Stimulated activated naive CD8-positive, alpha-beta T cell treated with anti-CD3 and anti-CD28 coated beads, Interleukin-15, Interleukin-2, amounts not matched to agents 100 U/mL and 50 U/mL, for 24 hours (primary cell): ENCODE measurements at regions not wholly inside any gene's neighbourhood (a gene's known extent, or its start where the extent isn't known, plus 50 kb on each side); places are given as distances from the start of the nearest gene placed in this dataset.

Source experiments
- ATAC-seq: fragments of 150-1000 bp; cut with Tn5 transposase; one replicate; pipeline ENCODE4 v1.10.0; 2021
- DNase-seq: peaks from one replicate; pipeline ENCODE4 v3.0.0; 2021

DNA sequence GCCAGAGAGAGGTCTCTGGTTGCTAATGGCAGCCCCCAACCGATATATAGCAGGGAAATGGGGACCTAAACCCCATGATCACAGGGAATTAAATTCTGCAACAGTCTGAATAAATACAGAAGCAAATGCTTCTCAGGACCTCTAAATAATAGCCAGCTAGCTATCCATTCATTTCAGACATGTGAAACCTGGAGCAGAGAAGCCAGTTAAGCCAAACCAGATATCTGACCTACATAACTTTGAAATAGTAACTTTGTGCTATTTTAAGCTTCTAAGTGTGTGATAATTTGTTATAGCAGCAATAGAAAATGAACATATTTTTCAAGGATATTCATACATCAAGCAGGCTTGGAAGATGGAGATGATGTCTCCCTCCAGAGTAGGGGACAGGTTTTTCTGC lies 1062.9 kb upstream of the CADM2 start:
- DNase-seq (no peak), ATAC-seq (no peak)

DNA sequence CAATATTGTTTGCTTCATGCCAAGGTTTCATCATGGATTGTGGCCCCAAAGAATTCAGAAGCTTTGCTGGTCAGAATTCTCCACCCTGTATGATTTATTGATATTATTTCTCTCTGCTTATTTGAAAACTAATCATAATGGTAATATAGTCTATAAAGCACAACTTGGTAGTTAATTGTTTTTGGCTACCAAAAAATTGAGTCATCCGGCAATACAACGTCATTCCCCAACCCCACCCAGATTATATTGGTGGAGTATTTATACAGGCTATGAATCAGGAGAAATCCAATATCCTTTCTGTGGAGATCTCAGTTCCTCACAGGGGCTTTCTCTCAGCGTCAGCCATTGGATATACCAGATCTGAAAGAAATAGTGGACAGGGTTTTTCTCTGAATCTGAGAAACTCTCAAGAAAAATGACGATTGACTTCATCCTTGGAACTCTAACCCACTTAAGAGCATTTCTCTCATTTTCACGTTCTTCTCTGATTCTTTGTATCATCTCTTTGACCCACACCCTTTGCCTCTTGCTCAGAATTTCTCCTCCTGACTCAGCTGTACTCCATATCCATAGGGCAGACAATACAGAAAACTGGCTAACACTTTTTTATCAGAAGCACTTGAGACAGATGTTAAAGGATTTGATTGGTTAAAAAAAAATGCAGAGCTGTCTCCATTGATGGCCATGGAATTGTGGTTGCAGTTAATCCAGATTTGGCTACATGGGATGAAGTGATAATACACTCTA lies 1055.8 kb upstream of the CADM2 start:
- DNase-seq (no peak), ATAC-seq (no peak)

DNA sequence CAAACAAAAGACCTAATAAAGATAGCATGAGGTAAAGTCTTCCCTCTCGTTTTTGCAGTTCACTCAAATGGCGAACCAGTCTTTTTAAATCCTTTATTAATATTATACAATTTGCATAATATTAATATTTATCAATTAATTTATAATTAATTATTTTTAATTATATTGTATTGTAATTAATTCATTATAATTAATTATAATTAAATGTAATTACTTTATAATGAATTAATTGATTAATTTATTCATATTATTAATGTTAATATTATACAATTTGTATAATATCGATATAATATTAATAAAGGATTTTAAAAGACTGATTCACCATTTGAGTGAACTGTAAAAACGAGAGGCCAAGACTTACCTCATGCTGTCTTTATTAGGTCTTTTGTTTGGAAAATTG lies 1045.4 kb upstream of the CADM2 start:
- no peak for DNase-seq
- no peak for ATAC-seq

DNA sequence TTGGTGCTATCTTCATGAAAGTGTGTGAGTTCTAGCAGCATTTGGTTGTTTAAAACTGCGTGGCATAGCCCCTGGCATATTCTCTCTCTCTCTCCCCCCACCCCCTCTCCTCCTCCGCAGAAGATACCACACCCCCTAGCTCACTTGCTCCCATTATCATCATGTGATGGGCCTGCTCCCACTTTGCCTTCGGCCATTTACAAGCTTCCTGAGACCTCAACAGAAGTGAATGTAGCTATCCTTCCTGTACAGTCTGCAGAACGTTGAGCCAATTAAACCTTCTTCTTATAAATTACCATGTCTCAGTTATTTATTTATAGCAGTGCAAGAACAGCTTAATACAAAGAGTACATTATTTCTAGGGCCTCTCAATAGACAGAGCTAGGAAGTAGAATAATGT lies 1032.5 kb upstream of the CADM2 start:
- ATAC-seq (no peak), DNase-seq (no peak)

DNA sequence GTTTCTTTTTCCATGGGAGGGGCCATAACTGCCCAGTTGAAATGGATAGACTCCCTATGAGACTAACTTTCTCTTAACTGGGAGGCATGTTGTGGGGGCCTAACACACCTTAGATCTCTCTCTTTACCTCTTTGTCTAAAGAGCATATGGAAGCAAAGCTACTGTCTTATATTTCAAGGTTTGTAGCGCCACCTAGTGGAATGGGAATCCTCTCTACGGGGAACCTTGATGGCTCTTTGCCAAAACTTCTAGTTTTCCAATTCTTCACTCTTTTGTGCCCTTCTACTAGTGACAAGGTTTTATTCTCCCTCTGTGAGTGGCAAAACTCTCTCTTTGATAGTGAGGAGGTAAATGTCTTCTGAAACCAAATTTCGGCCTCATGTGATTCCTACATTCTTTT lies 1030.4 kb upstream of the CADM2 start:
- ATAC-seq, result no peak
- DNase-seq, result peak; percentile 5

DNA sequence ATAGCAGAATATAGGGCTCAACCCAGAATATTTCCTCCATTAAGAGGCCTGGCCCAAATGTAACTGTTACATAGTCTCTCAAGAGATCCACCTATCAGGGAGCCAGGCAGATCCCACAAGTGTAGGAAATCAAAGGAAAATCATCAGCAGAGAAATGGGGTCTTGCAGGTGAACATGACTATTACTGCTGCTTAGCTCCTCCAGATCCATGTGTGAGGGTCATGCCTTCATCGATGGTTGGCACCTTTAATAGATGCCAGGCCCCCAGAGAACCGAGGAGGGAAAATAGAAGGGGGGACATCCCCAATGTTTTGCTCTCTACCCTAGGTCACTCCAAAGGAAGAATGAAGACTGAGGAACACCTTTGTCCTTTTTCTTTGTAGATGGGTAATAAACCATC lies 1029.9 kb upstream of the CADM2 start:
- no peak for ATAC-seq

DNA sequence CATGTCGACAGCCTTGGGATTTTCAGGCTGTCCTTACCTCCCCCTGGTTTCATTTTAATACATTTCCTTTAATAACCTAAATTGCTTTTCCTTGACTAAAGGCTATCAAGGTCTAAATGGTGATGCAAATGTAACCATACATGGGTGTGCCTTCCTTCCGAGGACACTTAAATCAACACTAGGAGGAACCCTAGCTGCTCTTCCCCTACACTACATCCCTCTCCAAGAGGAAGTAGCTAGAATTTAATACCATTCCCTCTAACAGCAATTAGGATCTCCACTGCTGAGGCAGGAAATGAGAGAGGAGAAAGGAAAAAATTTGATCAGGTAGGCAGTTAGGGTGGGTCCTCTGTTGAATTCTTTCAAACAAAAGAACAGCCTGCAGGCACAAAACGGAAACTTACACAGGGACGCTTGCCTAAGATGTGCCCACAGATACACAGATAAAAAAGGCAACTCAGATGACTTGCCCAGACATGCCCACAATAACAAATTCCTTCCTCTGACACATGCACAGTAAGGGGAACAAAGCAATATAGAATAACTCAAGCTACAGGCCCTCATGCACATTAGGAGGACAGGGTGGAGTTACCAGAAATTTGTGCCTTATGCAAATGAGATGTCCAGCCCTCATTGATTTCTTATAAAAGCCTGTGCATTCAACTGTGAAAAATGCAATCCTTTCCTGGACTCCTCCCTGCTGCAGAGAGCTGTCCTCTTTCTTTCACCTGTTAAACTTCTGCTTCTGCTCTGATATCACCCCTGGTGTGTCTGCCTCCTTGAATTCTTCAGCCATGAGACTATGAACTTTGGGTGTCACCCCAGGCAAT lies 1024.4 kb upstream of the CADM2 start:
- no peak for DNase-seq
- ATAC-seq, result no peak

More for the DNA sequence above, 1029.9 kb upstream of the CADM2 start:
- DNase-seq, result no peak

DNA sequence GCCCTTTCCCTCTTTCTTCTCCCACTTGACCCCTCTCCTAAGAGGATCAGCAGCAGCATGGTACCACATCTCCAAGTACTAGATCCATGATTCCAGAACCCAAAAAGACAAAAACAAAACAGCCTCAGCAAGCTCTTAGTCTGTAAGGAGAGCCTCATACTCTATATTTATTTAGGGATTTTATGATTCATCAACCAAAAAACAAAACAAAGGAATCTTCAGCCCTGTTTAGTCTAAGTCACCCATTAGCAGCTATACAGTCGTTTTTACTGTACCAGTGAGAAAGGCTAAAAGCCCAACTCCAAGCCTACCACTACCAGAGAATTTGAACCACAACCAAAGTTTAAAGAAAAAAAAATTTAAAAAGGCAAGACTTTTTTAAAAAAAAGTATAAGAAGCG lies 1020.3 kb upstream of the CADM2 start:
- no peak for DNase-seq
- no peak for ATAC-seq

DNA sequence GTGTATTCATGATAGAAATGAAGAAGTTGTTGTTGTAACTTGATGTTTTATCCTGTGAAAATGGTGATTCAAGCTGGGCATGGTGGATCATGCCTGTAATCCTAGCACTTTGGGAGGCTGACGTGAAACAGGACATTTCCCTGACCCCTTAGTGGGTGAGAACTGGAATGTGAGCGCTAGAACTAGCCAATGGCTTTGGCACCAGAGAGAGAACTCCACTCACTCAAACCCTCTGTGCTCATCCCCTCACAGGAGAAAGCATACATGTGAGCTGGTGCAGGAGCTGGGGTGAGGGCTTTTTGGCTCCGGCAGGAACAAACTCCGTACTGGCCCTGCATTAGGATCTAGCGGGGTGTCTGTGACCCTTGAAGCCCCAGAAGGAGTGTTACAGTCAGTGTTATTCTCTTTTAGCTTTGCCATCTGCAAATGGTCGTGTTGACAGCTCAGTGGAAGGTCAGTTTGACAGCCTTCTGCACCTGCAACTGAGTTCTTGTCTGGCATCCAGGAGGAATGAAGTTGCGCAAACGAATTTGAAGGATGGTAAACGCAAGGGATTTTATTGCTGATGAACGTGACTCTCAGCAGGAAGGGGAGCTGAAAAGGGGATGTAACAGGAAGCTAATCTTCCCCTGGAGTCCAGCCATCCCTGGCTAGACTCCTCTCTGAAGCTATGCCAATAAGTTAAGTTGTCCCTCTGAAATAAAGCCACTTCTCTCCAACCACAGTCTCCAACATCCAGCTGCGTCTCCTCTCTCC lies 1016.6 kb upstream of the CADM2 start:
- ATAC-seq, result no peak
- no peak for DNase-seq

DNA sequence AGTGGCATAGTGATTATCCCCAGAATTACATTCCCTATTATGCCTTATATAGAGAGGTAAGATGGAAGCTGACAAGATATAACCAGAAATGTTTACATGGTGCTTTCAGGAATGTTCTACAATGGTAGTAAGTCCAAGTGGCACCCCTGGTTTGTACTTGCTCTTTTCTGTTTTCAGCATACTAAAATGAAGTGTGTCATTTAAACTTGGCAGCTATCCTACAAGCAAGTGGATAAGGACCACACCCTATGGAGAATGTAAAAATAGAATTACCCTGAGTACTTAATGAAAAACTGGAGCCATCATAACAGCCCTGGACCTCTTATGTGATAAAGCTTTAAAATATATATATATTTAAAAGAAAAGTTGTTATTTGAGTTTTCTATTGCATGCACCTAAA lies 1012.7 kb upstream of the CADM2 start:
- ATAC-seq (no peak), DNase-seq (no peak)

DNA sequence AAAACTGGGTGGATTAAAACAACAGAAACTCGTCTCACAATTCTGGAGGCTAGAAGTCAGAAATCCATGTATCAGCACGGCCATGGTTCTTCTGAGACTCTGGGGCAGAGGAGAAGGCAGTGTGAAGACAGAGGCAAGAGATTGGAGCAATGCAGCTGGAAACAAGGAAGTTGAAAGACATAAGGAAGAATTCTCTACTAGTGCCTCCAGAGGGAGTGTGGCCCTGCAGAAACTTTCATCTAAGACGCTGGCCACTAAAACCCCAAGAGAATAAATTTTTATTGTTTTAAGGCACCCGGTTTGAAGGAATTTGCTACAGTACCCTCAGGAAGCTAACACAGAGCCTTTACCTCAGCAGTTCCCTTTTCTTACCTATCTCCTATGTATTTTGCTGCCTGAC lies 1012.2 kb upstream of the CADM2 start:
- ATAC-seq (no peak), DNase-seq (no peak)

DNA sequence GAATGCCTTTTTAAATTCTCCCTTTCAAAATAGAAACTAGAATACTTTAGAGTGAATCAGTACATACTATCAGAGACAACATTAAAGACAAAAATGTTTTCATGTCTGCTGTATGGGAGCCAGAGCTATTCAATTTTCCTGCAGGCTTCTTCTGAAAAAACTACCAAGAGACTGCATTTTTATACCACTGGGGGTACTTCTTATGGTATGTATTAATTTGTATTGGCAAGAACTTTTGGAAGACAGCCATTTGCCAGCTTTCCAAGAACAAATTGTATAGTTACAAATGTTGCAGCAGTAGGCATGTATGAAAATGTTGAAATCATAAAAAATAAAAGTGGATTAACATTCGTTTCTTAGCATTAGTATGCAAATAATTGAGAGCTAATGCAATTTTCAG lies 1010.0 kb upstream of the CADM2 start:
- ATAC-seq, result no peak
- no peak for DNase-seq

DNA sequence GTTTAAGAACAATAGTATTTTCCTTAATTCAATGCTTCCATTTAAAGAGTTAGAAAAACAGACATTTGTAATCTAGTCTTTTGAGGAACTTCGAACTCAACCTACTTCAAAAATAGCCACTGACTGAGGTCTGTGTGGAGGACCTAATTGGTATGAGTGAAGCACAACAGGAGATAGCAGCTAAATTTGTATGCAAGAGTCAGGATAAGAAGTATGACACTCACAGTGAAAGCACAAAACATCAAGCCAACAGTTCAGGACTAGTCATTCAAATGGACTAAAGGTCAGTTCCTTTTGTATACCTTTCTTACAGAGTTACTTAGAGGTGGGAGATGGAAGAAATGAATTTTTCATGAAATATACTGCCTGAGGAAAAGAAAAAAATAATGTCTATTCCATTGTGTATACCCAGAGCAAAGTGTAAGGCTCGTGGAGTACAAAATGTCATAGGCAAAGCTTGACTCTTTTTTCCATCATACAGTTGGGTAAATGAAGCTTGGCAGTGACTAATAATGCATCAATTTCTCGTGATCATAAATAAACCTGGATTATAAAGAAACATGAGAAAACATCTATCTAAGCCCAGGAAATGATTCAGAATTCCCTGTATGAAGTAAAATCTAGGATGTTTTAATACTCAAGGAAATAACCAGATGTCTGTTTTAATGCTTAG lies 1005.2 kb upstream of the CADM2 start:
- ATAC-seq (no peak), DNase-seq (no peak)

DNA sequence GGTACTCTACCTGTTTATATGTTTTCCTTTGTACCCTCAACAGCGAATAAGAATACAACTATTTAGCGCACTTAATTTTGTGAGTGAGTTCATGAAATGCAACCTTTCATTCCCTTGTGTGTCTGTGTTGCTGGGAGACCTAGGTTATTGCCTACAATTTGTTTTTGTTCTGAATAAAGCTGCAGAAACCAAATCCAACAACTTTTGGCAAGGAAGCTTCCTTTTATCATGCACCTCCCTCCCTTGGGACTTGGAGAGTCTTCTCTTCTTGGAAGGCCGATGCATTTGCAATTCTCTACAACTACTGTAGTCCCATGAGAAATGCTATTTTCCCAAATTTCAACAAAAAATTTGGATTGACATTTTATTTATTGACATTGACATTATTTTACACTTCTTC lies 1002.4 kb upstream of the CADM2 start:
- no peak for DNase-seq
- no peak for ATAC-seq

DNA sequence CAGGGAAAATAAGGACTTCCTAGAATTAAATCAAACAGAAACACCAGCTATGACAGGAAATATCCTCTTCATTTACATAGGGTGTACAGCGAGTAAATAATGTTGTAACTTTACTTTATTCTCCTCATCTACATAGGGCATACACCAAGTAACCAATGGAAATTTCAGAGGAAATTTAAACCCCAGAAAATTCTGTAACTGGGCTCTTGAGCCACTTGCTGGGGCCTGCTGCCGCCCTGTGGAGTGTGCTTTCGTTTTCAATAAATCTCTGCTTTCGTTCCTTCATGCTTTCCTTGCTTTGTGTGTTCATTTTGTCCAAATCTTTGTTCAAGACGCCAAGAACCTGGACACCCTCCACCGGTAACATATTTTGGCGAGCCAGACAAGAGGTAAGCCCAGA lies 990.4 kb upstream of the CADM2 start:
- ATAC-seq (no peak), DNase-seq (no peak)

DNA sequence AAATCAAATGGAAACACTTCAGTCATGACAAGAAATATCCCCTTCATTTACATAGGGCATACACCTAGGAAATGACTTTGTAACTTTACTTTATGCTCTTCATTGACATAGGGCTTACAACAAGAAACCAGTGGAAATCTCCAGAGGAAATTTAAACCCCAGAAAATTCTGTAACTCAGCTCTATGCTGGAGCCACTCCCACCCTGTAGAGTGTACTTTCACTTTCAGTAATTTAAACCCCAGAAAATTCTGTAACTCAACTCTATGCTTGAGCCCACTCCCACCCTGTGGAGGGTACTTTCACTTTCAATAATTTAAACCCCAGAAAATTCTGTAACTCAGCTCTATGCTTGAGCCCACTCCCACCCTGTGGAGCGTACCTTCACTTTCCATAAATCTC lies 987.1 kb upstream of the CADM2 start:
- no peak for DNase-seq
- no peak for ATAC-seq

DNA sequence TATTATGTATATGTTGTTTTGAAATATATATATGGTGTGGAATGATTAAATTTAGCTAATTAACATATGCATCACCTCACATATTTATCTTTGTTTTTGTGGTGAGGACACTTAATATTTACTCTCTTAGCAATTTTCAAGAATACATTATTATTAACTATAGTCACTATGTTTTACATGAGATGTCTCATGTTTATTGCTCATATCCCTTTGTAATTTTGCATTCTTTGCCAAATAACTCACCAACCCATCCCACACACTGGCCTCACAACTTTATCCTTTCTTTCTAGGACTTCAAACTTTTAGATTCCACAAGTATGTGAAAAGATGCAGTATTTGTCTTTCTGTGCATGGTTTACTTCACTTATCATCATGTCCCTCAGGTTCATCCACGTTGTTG lies 950.2 kb upstream of the CADM2 start:
- ATAC-seq, result no peak
- no peak for DNase-seq

DNA sequence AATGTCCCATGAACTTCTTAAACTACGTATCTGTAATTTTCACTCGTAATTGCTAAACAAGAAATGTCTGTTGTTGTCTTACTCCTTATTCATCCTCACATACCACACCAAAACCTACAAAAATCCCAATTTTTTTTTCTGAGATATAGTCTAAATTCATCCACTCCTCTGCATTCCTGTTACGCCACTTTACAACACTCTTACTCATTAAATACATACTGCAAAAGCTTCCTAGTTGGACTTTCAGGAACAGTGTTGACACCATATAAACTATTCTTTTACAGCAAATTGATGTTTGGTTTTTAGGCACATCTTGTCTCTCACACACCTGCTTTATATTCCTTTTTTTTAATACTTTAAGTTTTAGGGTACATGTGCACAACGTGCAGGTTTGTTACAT lies 934.9 kb upstream of the CADM2 start:
- no peak for DNase-seq
- ATAC-seq, result no peak

DNA sequence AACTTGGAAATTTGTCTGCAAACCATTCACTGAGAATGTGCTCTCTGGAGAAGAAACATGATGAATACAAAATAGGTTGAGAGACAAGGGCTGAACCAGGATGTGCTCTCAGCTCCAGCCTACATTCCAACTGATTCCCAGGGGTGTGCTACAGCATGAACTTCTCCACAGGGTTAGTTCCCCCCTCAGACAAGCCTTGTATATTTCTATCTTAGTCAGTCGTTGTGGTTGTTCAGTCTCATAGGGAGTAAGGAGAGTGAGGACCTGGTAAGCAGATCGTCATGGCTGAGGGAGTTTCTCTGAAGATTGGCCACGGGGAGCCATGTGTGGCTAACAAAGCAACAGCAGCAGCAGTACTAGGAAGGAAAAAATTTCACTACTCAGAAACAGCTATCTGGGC lies 919.7 kb upstream of the CADM2 start:
- DNase-seq (no peak), ATAC-seq (no peak)

DNA sequence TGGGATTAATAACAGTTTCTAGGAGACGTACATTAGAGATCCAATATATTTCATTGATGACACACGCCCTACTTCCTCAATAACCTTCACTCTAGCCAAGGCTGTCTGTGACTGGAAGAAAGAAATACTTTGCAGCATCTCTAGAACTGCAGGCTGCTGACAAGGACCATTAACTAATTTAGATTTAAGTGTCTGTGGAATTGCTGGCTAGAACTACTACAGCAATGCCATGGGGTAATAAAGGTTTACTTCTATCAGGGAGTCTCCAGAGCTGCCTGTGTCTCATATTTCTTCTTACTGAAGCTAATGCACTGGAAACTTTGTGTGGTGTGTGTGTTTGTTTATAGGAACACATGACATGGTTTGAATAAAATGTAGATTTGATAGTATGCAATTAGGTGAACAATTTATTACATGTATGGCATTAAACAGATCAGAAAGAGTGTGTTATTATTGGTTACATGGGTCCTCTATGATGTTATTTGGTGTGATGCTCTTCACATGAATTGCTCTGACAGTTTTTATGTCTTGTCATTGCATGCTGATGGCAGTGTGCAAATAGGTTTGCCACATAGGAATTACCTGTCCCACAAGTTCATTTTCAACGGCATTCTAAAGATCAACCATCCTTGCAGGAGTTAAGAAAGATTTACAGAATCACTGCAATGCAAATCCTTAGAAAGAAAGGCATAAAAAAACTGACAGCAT lies 916.2 kb upstream of the CADM2 start:
- ATAC-seq, result no peak
- no peak for DNase-seq

DNA sequence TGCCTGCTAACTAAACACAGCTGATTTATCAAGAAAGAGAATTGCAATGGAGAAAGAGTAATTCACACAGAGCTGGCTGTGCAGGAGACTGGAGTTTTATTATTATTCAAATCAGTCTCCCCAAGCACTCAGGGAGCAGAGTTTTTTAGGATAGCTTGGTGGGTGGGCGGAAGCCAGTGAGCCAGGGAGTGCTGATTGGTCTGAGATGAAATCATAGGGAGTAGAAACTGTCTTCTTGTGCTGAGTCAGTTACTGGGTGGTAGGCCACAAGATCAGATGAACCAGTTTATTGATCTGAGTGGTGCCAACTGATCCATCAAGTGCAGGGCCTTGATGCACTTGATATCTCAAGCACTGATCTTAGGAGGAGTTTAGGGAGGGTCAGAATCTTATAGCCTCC lies 891.9 kb upstream of the CADM2 start:
- no peak for ATAC-seq
- no peak for DNase-seq

DNA sequence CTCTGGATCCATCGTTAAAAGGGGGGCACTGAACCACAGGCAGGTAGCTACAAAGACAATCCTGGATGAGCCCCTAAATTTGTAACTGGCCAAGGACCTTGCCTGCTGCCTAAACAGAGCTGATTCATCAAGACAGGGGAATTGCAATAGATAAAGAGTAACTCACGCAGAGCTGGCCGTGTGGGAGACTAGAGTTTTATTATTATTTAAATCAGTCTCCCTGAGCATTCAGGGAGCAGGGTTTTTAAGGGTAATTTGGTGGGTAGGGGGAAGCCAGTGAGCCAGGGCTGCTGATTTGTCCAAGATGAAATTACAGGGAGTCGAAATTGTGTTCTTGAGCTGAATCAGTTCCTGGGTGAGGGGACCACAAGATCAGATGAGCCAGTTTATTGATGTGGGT lies 885.1 kb upstream of the CADM2 start:
- DNase-seq (no peak), ATAC-seq (no peak)
